ENCODE measurements at regions not wholly inside any gene's neighbourhood (a gene's known extent, or its start where the extent isn't known, plus 50 kb on each side); places are given as distances from the start of the nearest gene placed in this dataset.
"Not testable (repeated sequence)": the region's sequence is repeated elsewhere in the genome, so short reads cannot be mapped to it uniquely, and the experiment has no call there.

DNA sequence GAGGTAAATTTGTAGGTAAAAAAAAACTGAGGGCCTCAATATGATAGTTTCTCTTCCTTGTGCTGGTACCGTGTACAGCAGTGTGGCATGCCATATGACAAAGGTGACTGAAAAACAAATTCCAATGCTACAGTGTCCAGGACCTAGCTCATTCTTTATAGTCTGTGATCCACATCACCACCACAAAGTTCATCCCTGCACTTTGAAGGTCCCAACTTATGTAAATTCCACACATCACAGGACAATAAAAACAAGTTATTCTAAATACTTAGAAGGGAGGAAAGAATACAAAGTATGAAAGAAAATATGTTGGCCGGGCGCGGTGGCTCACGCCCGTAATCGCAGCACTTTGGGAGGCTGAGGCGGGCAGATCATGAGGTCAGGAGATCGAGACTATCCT is 314.6 kb upstream of the SGCG start:
- H3K4me1 ChIP-seq, result no peaks in the 10 kb centered on the region
- no peak overlapping the region for H3K4me3 ChIP-seq
- no peaks in the 10 kb centered on the region for H3K9me3 ChIP-seq
- no peak overlapping the region for H3K27ac ChIP-seq
- TF ChIP-seq, protein P1, sequence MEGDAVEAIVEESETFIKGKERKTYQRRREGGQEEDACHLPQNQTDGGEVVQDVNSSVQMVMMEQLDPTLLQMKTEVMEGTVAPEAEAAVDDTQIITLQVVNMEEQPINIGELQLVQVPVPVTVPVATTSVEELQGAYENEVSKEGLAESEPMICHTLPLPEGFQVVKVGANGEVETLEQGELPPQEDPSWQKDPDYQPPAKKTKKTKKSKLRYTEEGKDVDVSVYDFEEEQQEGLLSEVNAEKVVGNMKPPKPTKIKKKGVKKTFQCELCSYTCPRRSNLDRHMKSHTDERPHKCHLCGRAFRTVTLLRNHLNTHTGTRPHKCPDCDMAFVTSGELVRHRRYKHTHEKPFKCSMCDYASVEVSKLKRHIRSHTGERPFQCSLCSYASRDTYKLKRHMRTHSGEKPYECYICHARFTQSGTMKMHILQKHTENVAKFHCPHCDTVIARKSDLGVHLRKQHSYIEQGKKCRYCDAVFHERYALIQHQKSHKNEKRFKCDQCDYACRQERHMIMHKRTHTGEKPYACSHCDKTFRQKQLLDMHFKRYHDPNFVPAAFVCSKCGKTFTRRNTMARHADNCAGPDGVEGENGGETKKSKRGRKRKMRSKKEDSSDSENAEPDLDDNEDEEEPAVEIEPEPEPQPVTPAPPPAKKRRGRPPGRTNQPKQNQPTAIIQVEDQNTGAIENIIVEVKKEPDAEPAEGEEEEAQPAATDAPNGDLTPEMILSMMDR (IDR thresholded peaks at IDR 0.05), result no peak
- TF ChIP-seq POLR2A (IDR thresholded peaks at IDR 0.05), result no peak
- no peak for DNase-seq
- no peaks in the 10 kb centered on the region for H3K36me3 ChIP-seq
- no peaks in the 10 kb centered on the region for H3K27me3 ChIP-seq

DNA sequence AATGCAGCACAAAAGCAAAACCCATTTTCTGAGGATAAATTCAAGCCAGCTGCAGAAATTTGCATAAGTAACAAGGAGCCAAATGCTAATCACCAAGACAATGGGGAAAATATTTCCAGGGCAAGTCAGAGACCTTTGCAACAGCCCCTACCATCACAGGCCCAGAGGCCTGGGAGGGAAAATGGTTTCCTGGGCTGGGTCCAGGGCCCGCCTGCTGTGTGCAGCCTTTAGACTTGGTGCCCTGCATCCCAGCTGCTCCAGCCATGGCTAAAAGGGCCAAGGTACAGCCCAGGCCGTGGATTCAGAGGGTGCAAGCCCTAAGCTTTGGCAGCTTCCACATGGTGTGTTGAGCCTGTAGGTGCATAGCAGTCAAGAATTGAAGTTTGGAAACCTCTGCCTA is 309.5 kb upstream of the SGCG start:
- no peaks in the 10 kb centered on the region for H3K9me3 ChIP-seq
- no peaks in the 10 kb centered on the region for H3K36me3 ChIP-seq
- no peak overlapping the region for H3K4me3 ChIP-seq
- H3K27me3 ChIP-seq, result no peaks in the 10 kb centered on the region
- no peak for TF ChIP-seq POLR2A (IDR thresholded peaks at IDR 0.05)
- TF ChIP-seq, protein P1 (IDR thresholded peaks at IDR 0.05), result no peak
- no peak for DNase-seq
- H3K4me1 ChIP-seq, result no peaks in the 10 kb centered on the region
- no peak overlapping the region for H3K27ac ChIP-seq

DNA sequence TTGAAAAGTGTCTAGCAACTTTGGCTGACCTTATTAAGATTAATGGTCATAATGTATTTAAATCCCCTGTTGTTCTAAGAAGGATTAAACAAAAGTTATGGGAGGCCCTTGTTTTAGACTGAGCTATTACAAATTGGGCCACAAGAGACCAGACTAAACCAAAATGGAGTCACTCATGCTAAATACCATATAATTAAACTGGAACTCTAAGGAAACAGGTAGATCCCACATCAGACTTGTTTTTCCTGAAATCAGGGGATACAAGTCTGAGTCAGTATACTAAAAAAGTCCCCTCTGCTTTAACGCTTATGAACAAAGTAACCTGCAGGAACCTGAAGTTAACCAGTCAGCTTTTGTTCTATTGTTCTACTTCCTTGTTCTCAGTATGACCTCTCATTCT is 305.9 kb upstream of the SGCG start:
- TF ChIP-seq, protein P1 (IDR thresholded peaks at IDR 0.05), result no peak
- TF ChIP-seq POLR2A (IDR thresholded peaks at IDR 0.05), result no peak
- Histone ChIP-seq H3K27ac (no peak overlapping the region), H3K27me3 (no peaks in the 10 kb centered on the region), H3K4me1 (no peaks in the 10 kb centered on the region), H3K4me3 (no peak overlapping the region), H3K36me3 (no peaks in the 10 kb centered on the region), H3K9me3 (no peaks in the 10 kb centered on the region)
- no peak for DNase-seq

DNA sequence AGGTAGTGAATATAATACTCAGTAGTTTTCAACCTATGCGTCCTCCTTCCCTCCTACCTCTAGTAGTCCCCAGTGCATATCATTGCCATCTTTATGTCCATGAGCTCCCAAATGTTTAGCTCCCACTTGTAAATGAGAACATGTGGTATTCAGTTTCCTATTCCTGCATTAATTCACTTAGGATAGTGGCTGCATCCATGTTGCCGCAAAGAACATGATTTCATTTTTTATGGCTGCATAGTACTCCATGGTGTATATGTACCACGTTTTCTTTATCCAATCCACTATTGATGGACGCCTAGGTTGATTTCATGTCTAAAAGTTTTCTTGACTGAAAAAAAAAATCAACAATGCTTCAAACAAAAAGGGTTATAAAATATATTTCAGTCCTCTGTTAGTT is 303.4 kb upstream of the SGCG start:
- no peak for DNase-seq
- Histone ChIP-seq H3K27me3 (no peaks in the 10 kb centered on the region), H3K27ac (no peak overlapping the region), H3K36me3 (no peaks in the 10 kb centered on the region), H3K4me3 (no peak overlapping the region), H3K9me3 (no peaks in the 10 kb centered on the region), H3K4me1 (no peaks in the 10 kb centered on the region)
- TF ChIP-seq, protein P1 (IDR thresholded peaks at IDR 0.05), result no peak
- no peak for TF ChIP-seq POLR2A (IDR thresholded peaks at IDR 0.05)

DNA sequence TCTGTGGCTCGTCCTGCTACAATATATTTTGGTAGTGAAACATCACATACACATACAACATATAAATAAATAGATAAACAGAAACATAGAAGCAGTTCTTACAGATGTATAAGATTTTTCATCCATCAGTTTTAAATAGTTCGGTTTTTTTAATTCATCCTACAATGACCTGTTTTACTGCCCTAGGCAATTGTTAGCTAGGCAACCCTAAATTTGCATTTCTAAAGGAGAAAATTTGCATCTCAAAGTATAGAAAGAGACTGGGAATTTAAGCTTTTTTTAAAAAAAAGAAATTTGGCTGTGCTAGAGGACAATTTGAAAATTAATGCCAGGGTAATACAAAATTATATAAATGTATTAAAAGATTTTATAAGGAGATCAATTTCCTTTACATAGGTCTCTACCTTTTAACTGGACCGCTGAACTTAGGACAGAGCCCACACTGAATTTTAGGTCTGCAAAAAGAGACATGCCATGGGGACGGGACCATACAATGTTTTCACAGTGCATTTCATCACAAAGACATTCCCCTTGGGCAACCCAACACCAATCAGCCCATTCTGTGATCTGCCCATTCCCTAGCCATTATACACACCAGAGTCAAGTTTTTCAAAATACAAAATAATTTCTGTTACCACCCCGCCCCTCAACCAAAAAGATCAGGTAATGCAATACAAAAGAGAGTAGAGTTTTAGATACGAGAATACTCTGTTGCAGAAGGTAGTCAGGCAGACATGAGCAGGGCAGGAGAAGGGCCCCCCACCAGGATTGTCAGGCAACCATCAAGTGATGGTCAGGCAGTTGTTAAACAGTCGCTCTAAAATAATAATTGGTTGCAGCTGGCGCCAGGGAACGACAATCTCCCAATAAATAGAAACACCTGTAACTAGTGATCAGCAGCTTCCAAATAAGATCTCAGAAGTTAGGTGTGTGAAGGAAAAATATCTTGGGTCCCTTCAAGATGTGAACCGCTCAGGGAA is 299.7 kb upstream of the SGCG start:
- Histone ChIP-seq H3K4me3 (no peak overlapping the region), H3K36me3 (no peaks in the 10 kb centered on the region), H3K27me3 (no peaks in the 10 kb centered on the region), H3K27ac (no peak overlapping the region), H3K9me3 (no peaks in the 10 kb centered on the region), H3K4me1 (no peaks in the 10 kb centered on the region)
- TF ChIP-seq, protein P1 (IDR thresholded peaks at IDR 0.05), result no peak
- no peak for TF ChIP-seq POLR2A (IDR thresholded peaks at IDR 0.05)
- DNase-seq, result no peak

DNA sequence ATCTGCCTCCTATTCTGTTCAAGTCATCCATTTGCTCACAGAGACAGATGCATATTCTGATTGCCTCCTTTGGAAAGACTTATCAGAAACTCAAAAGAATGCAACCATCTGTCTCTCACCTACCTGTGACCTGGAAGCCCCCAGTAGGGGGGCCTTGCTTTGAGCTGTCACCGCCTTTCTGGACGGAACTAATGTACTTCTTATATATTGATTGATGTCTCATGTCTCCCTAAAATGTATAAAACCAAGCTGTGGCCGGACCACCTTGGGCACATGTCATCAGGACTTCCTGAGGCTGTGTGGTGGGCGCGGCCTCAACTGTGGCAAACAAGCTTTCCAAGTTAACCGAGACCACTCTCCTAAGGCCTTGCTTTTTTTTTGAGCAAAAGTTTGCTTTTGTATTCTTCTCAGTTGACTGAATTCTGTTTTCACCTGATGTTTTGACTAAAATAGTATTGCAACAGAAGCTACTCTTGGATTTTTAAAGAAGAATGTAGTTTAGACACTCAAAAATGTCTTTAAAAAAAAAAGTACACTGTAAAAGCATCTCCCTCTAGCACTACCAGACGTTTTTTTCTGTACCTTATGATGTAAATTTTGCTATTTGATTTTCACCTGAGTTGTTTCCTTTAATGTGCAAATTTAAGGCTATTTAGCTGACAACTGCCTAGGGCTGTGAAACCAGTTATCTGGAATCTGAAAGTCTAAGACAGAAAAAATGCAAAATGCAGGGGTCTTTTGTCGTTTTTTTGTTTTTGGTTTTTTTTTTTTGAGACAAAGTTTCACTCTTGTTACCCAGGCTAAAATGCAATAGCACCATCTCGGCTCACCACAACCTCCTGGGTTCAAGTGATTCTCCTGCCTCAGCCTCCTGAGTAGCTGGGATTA is 298.8 kb upstream of the SGCG start:
- H3K4me3 ChIP-seq, H3K27ac ChIP-seq, DNase-seq, H3K27me3 ChIP-seq, H3K36me3 ChIP-seq, H3K9me3 ChIP-seq, H3K4me1 ChIP-seq: not testable (repeated sequence)
